IPS-NIHi7 (cell line): ENCODE measurements at regions not wholly inside any gene's neighbourhood (a gene's known extent, or its start where the extent isn't known, plus 50 kb on each side); places are given as distances from the start of the nearest gene placed in this dataset.
"Not testable (repeated sequence)": the region's sequence is repeated elsewhere in the genome, so short reads cannot be mapped to it uniquely, and the experiment has no call there.

Experiments used
- DNase-seq: peaks from one replicate; pipeline ENCODE4 v3.0.0; 2012; ENCODE audit warnings: mixed read lengths; ENCODE audit errors: extremely low spot score

DNA sequence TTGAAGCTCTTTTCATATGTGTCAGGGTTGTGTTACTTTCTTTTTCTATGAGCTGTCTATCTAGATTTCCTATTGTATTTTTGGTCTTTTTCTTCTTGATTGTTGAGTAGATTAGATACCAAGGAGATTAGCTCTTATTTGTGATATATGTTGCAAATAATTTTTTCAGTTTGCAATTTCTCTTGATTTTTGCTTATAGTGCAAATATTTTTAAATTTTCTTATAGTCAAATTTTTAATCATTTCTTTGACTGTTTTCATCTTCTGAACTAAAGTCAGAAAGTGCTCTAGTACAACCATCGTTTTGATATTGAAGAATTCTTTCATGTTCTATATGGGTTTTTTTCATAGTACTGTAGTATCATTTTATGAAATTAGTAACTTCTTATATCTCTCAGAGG, 193.7 kb downstream of the OSTF1 start:
- DNase-seq: no peak

DNA sequence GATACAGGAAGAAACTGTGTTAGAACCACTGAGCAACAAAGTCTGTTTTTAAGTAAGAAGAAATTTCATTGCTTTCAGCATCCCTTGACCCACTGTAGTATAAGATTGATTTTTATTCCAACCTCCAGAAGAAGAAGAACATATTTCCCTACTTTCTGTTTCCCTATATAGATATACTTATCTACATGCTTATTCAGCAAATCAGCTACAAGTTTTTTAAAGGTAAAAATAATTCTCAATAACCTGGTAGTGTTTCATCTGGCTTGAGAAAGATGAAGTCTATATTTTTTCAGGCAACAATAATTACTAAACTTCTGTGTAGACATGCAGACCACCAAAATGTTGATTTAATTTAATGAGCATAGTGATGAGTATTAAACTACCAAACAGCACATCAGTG, 201.0 kb downstream of the OSTF1 start:
- no peak for DNase-seq

- no peak for DNase-seq
These were observed 211.0 kb downstream of the OSTF1 start for GRCh38 chr9:75299324-75299723.

- DNase-seq: no peak
These were observed 245.3 kb downstream of the OSTF1 start for GRCh38 chr9:75333624-75334023.

GRCh38 chr9:75358846-75359245, 270.5 kb downstream of the OSTF1 start:
- DNase-seq: peak; percentile 35

DNA sequence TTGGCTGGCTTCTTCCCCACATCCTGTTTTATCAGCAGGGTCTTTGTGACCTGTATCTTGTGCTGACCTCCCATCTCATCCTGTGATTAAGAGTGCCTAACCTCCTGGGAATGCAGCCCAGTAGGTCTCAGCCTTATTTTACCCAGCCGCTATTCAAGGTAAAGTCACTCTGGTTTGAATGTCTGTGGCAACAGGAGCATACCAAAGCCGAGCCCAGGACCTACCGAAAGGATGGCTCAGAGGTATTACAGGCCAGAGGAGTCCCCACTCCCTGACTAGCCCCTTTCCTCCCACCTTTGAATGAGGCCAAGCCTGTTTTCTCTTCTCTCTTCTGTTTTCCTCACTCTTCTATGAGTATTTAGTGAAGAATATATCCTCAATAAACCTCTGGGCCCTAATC, 271.3 kb downstream of the OSTF1 start:
- no peak for DNase-seq

- DNase-seq: no peak
These were observed 271.9 kb downstream of the OSTF1 start for GRCh38 chr9:75360252-75360651.

DNA sequence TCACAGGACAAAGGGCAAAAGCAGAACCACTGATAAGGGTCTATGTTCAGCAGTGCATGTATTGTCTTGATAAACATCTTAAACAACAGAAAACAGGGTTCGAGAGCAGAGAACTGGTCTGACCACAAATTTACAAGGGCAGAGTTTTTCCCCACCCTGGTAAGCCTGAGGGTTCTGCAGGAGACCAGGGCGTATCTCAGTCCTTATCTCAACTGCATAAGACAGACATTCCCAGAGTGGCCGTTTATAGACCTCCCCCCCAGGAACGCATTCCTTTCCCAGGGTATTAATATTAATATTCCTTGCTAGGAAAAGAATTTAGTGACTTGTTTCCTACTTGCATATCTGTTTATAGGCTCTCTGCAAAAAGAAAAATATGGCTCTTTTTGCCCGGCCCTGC, 274.1 kb downstream of the OSTF1 start:
- not testable (repeated sequence) for DNase-seq

- no peak for DNase-seq
These were observed 276.9 kb downstream of the OSTF1 start for GRCh38 chr9:75365196-75365595.

- DNase-seq: no peak
These were observed 281.7 kb downstream of the OSTF1 start for GRCh38 chr9:75369989-75370388.

GRCh38 chr9:75372499-75373268, 284.4 kb downstream of the OSTF1 start:
- DNase-seq: peak; percentile 15

GRCh38 chr9:75376680-75377254, 288.5 kb downstream of the OSTF1 start:
- DNase-seq: no peak

DNA sequence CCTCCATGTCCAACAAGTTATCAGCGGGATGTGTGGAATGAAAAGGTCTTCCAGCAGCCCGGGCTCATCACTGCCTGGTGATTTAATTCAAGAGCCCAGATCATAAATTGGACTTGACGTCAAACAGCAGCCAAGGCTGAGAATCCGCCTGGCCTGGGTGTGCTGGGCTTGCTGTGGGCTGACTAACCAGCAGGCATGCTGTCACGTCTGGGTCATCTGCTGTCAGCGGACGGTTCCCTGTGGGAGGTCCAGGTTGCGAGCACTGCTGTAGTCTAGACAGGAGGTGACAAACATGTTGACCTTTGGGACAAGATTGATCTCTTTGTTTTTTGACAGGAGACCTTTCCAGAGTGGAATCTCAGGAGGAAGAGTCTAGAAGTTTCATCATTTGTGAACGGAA, 289.7 kb downstream of the OSTF1 start:
- DNase-seq: peak; percentile 16

DNA sequence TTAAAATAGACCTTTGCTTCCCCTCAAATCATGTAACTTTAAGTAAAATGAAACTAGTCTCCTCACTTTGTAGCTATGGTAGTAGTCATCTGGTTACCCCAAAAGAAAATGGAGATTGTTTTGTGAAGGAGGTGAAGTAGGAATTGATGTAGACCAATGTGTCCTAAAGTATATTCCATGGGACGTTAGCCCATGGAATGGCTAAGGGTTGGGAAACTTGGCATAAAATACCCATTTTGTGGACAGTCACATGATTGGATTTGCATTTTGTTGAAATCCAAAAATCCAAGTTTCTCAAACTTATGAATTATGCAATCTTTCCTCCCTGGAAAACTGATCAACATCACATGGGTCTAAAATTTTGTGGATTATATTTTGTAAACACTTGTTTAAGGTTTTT, 290.6 kb downstream of the OSTF1 start:
- DNase-seq: no peak

GRCh38 chr9:75382126-75382525, 293.8 kb downstream of the OSTF1 start:
- DNase-seq: no peak

- DNase-seq: not testable (repeated sequence)
These were observed 295.2 kb downstream of the OSTF1 start for GRCh38 chr9:75383420-75384034.

DNA sequence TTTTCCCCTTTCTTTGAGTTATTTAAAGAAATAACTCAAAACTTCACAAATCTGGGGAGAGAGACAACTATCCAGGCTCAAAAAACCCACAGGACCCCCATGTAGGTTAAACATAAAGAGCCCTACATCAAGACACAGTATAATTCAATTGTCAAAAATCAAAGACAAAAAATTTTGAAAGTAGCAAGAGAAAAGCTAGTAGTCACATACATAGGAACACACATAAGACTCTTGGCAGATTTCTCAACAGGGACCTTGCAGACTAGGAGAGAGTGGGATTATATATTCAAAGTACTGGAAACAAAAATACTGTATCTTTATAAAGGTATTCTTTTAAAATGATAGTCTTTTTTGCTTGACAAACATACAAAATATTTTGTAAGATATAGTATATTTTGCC, 296.9 kb downstream of the OSTF1 start:
- no peak for DNase-seq

GRCh38 chr9:75389101-75389500, 300.8 kb downstream of the OSTF1 start:
- DNase-seq: no peak

- DNase-seq: no peak
These were observed 302.6 kb downstream of the OSTF1 start for GRCh38 chr9:75390951-75391350.

- DNase-seq: no peak
These were observed 303.2 kb downstream of the OSTF1 start for GRCh38 chr9:75391497-75391896.

DNA sequence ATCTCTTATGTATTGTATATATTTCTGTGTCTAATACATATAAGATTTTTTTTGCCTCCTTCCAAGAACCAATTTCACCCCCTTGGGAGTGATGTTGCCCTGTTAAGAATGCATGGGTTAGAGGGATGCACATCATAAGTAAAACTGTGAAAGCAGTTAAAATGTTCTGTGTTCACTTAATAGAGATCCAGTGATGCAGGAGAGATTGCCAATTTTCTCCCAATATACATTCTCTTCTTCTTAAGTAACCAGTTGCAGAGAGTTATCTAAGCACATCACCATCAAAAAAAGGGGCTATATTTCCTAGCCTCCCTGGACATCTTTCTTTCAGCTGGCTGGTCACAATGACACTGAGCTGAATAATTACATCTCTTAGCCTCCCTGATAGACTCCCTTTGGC, 307.0 kb downstream of the OSTF1 start:
- no peak for DNase-seq

DNA sequence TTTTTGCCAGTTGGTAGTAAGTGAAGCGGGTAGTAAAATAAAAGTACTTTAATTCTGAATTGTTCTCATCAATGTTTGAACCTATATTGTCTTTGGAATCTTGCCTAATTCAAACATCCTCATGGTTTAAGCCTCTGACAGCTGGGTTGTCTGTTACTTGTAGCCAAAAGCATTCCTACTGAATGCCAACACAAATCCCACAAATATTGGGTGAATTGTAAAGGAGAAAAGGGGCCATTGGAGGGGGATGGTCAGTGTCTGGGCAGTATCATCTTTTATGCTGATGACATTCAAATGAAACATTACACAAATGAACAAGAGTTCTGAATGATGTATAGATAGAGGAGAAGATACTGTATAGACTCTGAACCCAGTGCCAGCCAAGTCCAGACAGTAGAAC, 309.5 kb downstream of the OSTF1 start:
- no peak for DNase-seq

DNA sequence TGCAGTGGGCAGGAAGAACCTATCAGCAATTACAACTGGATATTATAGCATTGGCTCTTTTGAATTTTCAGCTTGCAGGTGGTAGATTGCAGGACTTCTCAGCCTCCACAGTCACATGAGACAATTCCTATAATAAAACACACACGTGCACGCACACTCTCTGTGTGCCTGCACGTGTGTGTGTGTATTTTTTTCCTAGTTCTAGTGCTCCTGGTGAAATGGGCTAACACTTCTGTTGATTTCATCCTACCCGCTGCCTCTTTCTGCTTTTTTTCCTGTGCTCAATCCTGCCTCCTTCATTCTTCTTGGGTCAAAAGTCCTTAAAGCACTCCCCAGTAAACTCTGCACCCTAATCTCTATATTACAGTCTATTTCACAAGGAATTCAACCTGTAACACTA, 320.1 kb downstream of the OSTF1 start:
- DNase-seq: no peak
